Activated CD4-positive, alpha-beta T cell treated with anti-CD3 and anti-CD28 coated beads, Interleukin-2, amount 50 U/mL, for 16 hours (primary cell): ENCODE measurements at regions not wholly inside any gene's neighbourhood (a gene's known extent, or its start where the extent isn't known, plus 50 kb on each side); places are given as distances from the start of the nearest gene placed in this dataset.

Experiments used
- DNase-seq: peaks from one replicate; pipeline ENCODE4 v3.0.0-alpha.2; 2020

DNA sequence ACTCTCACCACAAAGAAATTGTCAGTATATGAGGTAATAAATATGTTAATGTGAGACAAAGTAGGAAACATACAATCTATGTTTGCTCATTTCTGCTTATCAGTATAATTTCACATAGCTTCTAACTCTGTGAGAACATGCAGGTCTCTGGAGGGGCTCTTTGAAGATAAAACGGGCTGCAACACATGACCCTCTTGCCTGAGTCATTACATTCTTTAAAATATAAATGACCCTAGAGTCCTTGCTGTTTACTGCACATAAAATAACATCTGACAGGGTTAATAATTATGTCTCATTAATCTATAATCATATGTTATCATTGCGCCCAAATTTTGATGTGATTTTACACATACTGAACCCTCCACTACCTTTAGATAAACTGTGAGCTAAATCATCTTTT lies 681.5 kb downstream of the ARAP2 start:
- DNase-seq, result no peak

- DNase-seq, result no peak
These were observed 678.7 kb downstream of the ARAP2 start for GRCh38 chr4:35565640-35566039.

DNA sequence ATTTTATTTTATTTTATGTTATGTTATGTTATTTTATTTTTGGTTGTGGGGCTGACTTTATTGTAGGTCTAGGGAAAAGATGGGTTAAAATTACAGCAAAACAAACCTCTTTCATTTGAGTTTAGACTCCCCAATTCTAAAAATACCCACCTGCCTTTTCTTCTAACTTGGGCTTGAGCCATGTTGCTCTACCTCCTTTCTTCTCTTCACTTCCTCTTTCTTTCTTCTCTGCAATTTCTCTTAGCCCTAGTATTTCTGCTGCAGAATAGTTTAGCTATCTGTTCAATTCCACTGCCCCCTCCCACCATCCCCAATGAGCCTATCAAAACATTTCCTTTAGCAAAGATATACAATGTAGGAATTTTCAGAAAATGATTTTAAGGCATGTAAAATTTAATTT lies 653.3 kb downstream of the ARAP2 start:
- DNase-seq, result no peak

- no peak for DNase-seq
These were observed 640.1 kb downstream of the ARAP2 start for GRCh38 chr4:35604252-35604651.

GRCh38 chr4:35604724-35605123 lies 639.6 kb downstream of the ARAP2 start:
- DNase-seq, result no peak

DNA sequence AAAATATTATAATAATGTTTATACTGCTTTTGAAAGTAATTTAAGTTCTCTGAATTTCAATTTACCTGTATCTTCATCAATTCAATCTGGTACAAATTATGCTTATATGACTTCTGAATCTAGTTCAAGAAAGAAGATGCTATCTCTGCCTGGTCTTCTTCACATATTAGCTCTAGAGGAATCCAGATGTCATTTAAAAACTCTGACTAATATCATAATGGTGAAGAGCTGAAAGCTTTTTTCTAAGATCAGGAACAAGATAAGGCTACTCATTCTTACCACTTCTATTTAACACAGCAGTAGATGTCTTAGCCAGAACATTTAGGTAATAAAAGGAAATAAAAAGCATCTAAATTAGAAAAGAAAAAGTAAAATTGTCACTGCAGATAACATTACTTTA lies 636.1 kb downstream of the ARAP2 start:
- no peak for DNase-seq

DNA sequence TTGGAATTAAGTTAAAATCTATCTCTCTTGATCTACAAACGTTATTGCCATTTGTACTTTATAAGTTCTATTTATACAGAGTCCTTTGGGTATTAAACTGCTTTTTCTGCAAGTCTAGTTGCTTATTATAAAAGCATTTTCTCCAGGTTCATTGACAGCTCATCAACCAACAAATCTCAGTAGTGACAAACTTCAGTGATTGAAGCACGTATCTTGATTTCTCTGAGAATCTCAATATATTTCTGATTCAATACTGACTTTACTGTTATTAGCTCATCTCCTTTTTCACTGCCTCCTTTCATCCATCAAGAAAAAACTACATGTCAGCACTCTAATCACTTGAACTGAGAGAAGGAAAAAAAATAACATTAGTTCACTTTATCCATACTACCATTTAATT lies 630.2 kb downstream of the ARAP2 start:
- DNase-seq, result no peak

GRCh38 chr4:35639929-35640328 lies 604.4 kb downstream of the ARAP2 start:
- no peak for DNase-seq

GRCh38 chr4:35643661-35644060 lies 600.7 kb downstream of the ARAP2 start:
- DNase-seq, result no peak

DNA sequence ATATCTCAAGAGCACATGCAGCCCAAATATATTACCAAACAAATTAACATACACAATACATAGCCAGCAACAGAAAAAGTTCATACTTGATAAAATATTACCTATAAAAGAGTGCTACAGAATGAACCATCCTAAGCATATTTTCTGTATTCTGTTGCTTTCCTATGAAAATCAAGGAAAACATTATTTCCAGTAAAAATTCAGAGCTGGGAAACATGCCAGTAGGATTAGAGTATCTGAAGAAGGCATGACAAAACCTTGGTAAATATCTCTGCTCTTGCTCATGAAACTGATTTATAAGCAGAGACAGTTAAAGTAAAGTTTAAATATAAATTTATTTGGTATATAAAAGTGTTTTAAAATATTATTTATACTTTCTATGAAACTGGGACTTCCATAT lies 599.7 kb downstream of the ARAP2 start:
- DNase-seq, result no peak

- DNase-seq, result no peak
These were observed 595.3 kb downstream of the ARAP2 start for GRCh38 chr4:35649011-35649410.

GRCh38 chr4:35649778-35650177 lies 594.5 kb downstream of the ARAP2 start:
- DNase-seq, result no peak

- no peak for DNase-seq
These were observed 592.1 kb downstream of the ARAP2 start for GRCh38 chr4:35652197-35652596.

- DNase-seq, result no peak
These were observed 590.9 kb downstream of the ARAP2 start for GRCh38 chr4:35653451-35653850.

DNA sequence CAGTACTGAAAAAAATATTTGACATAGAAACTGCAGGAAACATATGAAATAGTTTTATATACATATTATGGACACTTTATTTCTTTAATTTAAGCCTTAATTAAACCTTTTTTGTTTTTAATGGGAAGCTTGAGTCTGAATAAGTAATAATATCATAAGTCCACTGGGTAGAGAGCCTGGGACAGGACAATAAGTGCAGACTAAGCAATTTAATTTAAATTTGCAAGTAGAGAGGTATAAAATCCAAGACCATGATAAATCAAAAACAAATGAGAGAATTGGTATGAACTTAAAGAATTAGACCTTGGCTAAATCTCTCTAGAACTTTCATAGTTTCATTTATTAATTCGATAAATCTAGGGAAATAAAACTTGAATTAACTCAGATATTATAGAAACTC lies 571.2 kb downstream of the ARAP2 start:
- no peak for DNase-seq

- DNase-seq, result no peak
These were observed 559.6 kb downstream of the ARAP2 start for GRCh38 chr4:35684755-35685154.

GRCh38 chr4:35689870-35690269 lies 554.4 kb downstream of the ARAP2 start:
- DNase-seq, result no peak

DNA sequence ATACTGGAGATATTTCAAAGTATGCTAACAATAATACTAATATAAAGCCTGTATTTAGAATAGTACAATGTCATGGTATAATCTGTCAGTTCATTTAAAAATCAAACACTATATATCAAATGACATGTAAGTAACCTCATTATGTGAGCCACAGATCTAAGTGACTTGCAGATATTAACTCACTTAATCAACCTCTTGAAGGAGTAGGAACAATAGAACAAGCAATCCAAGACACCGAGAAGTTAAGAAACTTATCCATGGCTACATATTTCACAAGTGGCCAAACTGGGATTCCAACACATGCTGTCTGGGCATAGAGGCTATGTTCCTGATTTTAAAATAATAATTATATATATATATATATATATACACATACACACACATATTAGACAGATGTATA lies 554.0 kb downstream of the ARAP2 start:
- DNase-seq, result no peak

DNA sequence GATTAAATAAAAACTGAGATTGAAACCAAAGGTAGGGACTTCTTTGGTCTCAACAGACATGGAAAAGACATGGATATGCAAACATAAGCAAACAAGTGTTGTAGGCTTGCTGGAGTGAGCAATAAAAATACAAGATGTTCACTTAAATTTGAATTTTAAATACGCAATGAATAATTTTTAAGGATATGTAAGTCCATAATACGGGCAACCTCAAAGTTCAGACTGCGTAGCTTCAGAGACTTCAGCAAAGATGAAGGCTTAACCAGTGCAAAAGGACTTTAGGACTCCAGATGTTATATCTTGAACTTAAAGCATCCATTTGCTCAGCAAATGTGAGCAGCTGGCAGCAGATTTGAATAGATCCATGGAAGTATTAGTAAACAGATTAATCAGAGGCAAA lies 549.3 kb downstream of the ARAP2 start:
- DNase-seq, result no peak

GRCh38 chr4:35695421-35695820 lies 548.9 kb downstream of the ARAP2 start:
- DNase-seq, result no peak

DNA sequence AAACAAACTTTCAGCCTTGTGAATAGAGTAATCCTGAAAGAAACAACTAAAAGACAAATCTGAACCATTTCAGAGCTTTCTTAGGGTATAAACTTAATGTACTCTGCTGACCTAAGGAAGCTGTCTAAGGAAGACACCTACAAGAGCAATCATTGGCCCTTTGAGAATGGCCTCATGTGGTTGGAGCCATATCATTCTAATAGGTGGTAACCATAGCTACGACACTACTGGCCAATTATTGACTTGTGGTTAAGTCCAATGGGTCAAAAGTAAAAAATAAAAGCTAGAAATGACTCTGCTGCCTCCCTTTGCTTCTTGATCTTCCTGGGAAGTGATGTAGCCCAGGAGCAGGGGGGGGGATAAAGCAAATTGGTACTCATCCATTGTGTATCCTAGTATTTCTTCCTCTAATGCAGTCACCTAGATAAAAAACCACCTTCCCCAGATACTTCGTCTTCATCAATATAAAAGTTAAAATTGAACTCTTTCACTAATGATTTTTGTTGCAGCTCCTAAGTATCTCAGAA lies 547.0 kb downstream of the ARAP2 start:
- no peak for DNase-seq

DNA sequence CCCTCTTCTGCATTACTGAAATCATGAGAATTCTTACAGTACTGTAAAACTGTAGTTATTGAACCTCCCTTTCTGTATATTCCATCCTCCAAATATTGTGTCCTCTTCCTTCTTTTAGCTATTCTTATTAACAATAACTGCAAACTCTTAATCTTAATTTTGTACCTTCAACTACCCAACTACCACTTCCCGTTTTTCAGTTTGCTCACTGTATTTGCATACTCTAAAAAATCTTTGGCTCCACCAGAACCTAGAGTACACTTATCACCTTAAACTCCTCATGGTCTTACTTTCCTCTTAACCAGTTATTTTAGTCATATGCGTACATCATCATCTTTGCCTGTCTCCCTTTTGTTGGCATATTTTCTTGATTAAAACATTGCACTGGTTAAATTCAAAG lies 543.7 kb downstream of the ARAP2 start:
- DNase-seq, result no peak

DNA sequence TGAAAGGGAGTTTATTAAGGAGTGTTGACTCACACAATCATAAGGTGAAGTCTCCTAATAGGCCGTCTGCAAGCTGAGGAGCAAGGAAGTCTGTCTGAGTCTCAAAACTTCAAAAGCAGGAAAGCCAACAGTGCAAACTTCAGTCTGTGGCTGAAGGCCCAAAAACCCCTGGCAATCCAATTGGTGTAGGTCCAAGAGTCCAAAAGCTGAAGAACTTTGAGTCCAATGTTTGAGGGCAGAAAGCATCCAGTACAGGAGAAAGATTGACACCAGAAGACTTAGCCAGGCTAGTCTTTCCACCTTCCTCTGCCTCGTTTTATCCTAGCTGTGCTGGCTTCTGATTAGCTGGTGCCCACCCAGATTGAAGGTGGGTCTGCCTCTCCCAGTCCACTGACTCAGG lies 535.2 kb downstream of the ARAP2 start:
- no peak for DNase-seq

- DNase-seq, result no peak
These were observed 534.0 kb downstream of the ARAP2 start for GRCh38 chr4:35710343-35710742.

GRCh38 chr4:35711127-35711526 lies 533.2 kb downstream of the ARAP2 start:
- no peak for DNase-seq

GRCh38 chr4:35723973-35724372 lies 520.3 kb downstream of the ARAP2 start:
- DNase-seq, result no peak
